Right ventricle myocardium superior (tissue), 1 donor: ENCODE measurements at regions not wholly inside any gene's neighbourhood (a gene's known extent, or its start where the extent isn't known, plus 50 kb on each side); places are given as distances from the start of the nearest gene placed in this dataset.

Source experiments
- ATAC-seq: fragments of 200-7000 bp; cut with Tn5 transposase; one replicate; pipeline ENCODE4 v1.9.1; 2020; ENCODE audit warnings: mild to moderate bottlenecking; ENCODE audit not compliant: poor library complexity
- DNase-seq: peaks from one replicate; pipeline ENCODE4 v3.0.0-alpha.2; 2020
- intact Hi-C: fragments of 100-400 bp; cut with DNase I; formaldehyde crosslinking; loops from one replicate; pipeline ENCODE4 v1.11.2; 2022
- donor health status: DM: no; HTN: yes; CAD: no; lungs with severe emphysema.

- intact Hi-C loops, result no loop called here
- ATAC-seq, result no peak
- no peak for DNase-seq
Observed at GRCh38 chr5:3221432-3221831, 374.2 kb upstream of the IRX1 start.

- DNase-seq (no peak), ATAC-seq (no peak)
- intact Hi-C loops, result no loop called here
Observed at GRCh38 chr5:3220638-3221288, 374.9 kb upstream of the IRX1 start.

- intact Hi-C loops, result no loop called here
- DNase-seq (no peak), ATAC-seq (no peak)
Observed at GRCh38 chr5:3220201-3220600, 375.4 kb upstream of the IRX1 start.

GRCh38 chr5:3218916-3219650, 376.5 kb upstream of the IRX1 start:
- intact Hi-C loops, result no loop called here
- ATAC-seq, result no peak
- no peak for DNase-seq

DNA sequence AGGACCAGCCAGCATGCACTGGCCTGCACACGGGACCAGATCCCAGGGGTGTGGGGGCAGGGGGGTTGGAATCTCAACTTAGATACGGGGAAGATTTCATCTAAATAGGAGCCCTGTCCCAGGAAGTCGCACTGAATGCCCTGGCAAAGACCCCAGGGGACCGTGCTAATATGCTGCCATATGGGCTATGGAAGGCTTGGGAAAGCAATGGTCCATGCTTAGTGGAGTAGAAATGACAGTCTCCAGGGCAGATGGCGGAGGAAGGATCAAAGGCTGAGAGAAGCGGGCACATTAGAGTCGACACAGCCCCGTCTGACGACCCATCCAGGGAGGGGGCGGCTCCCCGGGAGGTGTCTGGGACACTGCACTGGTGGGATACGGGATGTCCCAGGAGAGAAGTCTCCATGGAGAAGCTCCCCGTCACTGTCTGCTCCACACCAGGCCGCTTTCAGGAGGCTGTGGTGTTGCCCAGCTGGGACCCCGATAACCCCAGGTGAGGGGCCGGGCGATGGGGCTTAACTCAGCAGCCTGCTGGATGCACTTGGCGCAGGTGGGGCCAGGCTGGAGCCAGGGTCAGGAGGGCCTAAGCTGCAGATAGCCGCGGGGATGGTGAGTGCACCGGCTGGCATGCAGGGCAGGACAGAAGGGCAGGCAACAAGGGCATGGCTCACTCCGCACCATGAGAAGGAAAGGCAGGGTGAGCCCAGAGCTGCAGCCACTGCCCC, 377.7 kb upstream of the IRX1 start:
- DNase-seq (no peak), ATAC-seq (no peak)
- intact Hi-C loops, result no loop called here

GRCh38 chr5:3217114-3217513, 378.5 kb upstream of the IRX1 start:
- ATAC-seq (no peak), DNase-seq (no peak)
- intact Hi-C loops, result no loop called here

DNA sequence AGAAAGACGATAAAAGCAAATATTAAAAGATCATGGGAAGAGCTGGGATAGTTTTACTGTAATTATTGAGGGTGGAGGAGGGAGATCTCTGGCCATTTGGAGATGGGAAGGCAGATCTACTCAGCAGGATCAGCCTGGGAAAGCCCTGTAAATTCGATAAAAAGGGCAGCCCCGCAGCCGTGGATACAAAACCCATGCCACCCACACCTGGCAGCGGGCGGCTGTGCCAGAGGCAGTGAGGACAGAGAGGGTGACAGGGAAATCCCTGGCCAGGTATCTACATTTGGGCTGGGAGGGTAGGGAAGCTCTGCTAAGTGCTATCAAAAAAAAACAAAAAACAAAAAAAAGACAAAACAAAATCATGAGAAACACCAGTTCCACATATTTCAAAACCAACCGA, 379.2 kb upstream of the IRX1 start:
- DNase-seq (no peak), ATAC-seq (no peak)
- intact Hi-C loops, result no loop called here

DNA sequence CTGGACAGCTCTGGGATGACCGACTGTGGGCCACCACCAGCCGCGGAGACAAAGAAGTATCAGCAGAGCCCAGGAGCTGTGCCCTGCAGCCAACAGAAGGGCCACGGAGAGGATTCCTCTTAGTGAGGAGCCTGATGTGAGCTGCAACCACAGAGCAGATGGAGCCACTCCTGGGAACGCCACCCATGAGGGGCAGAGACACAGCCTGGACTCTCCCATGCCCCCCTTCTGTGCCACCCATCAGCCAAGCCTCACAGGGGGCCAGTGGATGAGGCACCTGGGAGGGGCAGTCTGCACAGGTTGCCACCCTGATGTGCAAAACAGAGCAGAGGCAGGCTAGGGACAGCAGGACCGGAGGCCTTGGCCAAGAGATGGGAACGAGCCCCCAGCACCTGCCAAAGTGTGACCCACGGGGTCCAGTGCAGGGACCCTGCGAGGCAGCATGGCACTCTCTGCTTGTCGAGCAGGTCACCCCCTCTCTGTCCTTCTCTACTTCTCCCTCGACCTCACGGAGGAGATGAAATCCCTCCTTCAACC, 380.7 kb upstream of the IRX1 start:
- ATAC-seq (no peak), DNase-seq (no peak)
- intact Hi-C loops, result no loop called here

GRCh38 chr5:3214396-3214795, 381.2 kb upstream of the IRX1 start:
- ATAC-seq, result no peak
- intact Hi-C loops, result no loop called here
- no peak for DNase-seq

GRCh38 chr5:3212869-3213268, 382.8 kb upstream of the IRX1 start:
- no peak for ATAC-seq
- intact Hi-C loops, result no loop called here
- no peak for DNase-seq

- ATAC-seq (no peak), DNase-seq (no peak)
- intact Hi-C loops, result no loop called here
Observed at GRCh38 chr5:3210531-3210930, 385.1 kb upstream of the IRX1 start.

DNA sequence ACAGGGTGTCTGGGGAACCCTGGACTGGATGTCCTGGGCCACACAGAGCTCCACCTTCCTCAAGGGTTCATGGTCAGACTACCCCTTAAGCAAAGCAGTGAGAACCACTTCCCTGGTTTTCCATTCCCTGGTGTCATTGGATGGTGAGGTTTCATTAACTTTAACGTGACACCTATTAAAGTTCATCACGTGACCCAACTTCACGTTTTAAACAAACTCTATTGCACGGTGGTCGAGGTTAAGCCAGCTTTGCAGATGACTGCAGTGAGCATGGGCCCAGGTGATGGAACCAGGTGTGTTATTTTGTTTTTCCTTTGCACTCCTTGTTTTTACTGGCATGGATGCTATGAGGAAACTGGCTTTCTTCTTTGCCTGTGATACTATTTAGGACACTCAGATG, 385.7 kb upstream of the IRX1 start:
- intact Hi-C loops, result no loop called here
- DNase-seq, result no peak

DNA sequence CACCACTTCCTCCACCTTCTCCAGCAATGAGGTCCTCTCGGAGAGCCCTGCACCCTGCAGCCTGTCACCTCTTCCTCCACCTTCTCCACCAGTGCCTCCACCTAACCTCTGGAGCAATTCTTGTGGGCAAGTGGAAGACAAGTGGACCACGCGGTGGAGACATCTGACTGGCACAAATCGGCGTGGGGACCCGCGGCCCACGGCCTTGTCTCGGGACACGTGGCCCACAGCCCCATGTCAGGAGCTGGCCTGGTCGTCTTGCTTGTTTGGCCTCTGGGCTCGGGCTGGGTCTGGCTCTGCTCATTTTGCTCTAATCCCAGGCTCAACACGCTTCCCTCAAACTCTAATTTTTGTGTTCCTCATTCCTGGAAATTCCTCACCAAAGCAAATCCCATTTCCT, 393.1 kb upstream of the IRX1 start:
- intact Hi-C loops, result no loop called here
- ATAC-seq, result no peak
- DNase-seq, result no peak

More for the DNA sequence above, 385.7 kb upstream of the IRX1 start:
- no peak for ATAC-seq

DNA sequence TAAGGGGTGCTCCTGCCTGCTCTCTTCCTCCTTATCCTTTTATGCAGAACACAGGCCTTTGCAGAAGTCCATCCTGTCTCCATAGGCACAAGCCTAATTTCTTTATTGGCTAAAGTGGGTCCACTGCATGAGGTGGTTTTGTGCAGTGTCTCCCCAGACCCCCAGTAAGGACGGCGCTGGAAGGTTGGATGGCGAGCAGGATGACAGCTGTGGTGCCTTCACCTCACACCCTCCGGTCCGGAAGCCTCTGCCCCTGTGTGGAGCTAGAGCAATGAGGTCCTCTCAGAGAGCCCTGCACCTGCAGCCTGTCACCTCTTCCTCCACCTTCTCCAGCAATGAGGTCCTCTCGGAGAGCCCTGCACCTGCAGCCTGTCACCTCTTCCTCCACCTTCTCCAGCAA, 393.7 kb upstream of the IRX1 start:
- intact Hi-C loops, result no loop called here
- no peak for ATAC-seq
- DNase-seq, result no peak

DNA sequence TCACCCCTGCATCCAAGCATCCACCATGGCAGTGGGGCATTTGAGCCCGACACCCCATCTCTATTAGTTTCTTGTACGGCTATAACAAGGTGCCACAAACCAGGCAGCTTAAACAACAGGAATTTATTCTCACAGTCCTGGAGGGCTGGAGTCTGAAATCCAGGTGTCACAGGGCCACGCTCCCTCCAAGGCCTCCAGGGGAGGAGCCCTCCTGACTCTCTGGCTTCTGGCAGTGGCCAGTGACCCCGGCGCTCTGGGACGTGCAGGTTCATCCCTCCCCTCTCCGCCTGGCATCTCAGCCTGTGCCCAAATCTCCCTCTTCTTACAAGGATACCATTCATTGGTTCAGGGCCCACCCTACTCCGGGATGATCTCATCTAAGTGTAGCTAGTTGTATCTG, 394.5 kb upstream of the IRX1 start:
- ATAC-seq (no peak), DNase-seq (no peak)
- intact Hi-C loops, result no loop called here

DNA sequence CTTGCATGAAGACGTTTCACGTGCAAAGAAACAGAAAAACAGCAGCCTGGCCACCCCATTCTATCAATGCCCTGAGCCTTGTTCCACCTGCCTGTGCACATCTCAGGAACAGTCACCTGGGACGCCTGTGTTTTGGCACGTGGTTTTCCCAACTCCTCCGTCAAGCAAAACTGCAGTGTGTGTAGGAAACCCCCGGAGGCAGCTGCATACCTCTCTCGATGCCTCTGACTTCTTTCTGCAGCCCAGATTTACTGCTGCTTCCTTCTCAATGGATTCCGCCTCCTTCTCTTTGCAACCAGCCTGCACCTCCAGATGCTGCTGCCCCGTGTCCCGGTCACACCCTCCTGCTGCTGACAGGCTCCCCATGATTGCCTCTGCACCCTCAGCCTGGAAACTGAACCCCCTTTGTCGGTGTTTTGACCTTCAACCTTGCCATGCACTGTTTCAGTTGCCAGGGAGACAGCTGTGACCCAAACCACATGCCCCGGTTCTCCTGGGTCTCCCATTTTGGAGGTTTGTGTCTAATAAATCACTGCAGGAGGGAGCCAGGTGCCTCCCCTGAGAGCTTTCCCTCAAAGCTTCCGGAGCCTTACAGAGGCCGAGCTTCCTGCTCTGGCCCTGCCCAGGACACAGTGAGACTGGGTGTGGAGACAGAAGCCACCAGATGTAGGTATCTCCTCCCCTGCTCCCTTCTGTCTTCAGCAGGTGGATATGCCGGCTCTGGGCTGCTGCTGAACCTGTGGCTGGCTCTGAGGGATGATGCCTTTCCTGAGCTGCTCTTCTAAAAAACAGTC, 395.5 kb upstream of the IRX1 start:
- ATAC-seq (no peak), DNase-seq (no peak)
- intact Hi-C loops, result no loop called here

- DNase-seq, result no peak
- intact Hi-C loops, result no loop called here
- no peak for ATAC-seq
Observed at GRCh38 chr5:3198074-3198449, 397.6 kb upstream of the IRX1 start.

DNA sequence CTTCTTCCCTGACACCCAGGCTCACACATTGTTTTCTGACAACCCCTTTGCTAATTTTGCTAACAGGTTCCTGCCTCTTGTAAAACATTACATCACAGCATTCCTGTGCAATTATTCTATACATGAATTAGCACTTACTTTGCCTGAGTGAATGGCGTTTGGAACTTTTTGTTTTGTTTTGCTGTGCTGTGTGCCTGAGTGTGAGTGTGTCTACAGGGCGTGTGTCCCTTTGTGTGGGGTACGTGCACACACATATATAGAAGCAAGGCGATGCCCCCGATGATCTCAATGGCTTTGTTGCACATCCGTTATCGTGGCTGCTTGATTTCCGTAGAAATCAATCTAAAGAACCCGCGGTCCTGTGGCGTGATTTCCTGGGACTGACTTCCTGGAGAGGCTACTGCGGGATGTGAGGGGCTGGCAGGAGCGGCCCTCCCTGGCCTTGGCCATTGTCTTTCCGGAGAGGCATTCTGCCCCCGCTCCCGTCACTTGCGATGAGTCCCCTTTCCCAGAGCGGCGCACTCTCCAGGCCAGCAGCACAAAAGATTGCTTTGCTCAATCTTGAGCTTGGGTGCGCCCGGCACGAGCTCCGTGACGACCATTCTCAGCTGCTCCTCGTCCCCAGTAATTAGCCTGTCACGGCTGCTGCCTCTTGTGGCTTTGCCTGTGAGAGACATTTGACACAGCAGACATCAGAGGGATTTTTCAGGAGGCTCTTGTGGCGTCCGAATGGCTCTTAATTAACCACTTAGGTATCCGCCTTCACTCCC, 398.1 kb upstream of the IRX1 start:
- DNase-seq (no peak), ATAC-seq (no peak)
- intact Hi-C loops, result no loop called here
